H9 (cell line): ENCODE measurements at regions not wholly inside any gene's neighbourhood (a gene's known extent, or its start where the extent isn't known, plus 50 kb on each side); places are given as distances from the start of the nearest gene placed in this dataset.

ENCODE experiments used
- DNase-seq: peaks from one replicate; pipeline ENCODE4 v3.0.0-alpha.2; 2017
- H2AFZ ChIP-seq: one replicate; pipeline ENCODE4 v1.6.1; 2013; ENCODE audit warnings: mild to moderate bottlenecking, low read length, control low read depth, moderate library complexity
- H2AK5ac ChIP-seq: 2 replicates; pipeline ENCODE4 v1.6.1; 2013; ENCODE audit warnings: low read length, control low read depth, mixed read lengths; ENCODE audit not compliant: insufficient read length
- H2BK120ac ChIP-seq: one replicate; pipeline ENCODE4 v1.6.1; 2013; ENCODE audit warnings: low read depth, mild to moderate bottlenecking, low read length, control low read depth, inconsistent platforms; ENCODE audit not compliant: poor library complexity, severe bottlenecking
- H2BK12ac ChIP-seq: 2 replicates; pipeline ENCODE4 v1.6.1; 2013; ENCODE audit warnings: low read length, control low read depth, mixed read lengths, low read depth; ENCODE audit not compliant: insufficient read length
- H2BK15ac ChIP-seq: 2 replicates; pipeline ENCODE4 v1.6.1; 2013; ENCODE audit warnings: low read depth, low read length, control low read depth
- H2BK20ac ChIP-seq: one replicate; pipeline ENCODE4 v1.6.1; 2013; ENCODE audit warnings: low read depth, mild to moderate bottlenecking, low read length, control low read depth, inconsistent platforms; ENCODE audit not compliant: poor library complexity, severe bottlenecking
- H2BK5ac ChIP-seq: 2 replicates; pipeline ENCODE4 v1.6.1; 2013; ENCODE audit warnings: low read length, control low read depth, mixed read lengths; ENCODE audit not compliant: insufficient read length
- H3K14ac ChIP-seq: 2 replicates; pipeline ENCODE4 v1.6.1; 2013; ENCODE audit warnings: low read length, control low read depth; ENCODE audit not compliant: insufficient read depth
- H3K18ac ChIP-seq: 2 replicates; pipeline ENCODE4 v1.6.1; 2013; ENCODE audit warnings: low read depth, mild to moderate bottlenecking, mixed read lengths, low read length, control low read depth; ENCODE audit not compliant: insufficient read length
- H3K23ac ChIP-seq: 2 replicates; pipeline ENCODE4 v1.6.1; 2013; ENCODE audit warnings: low read length, control low read depth, mixed read lengths, low read depth; ENCODE audit not compliant: insufficient read length
- H3K23me2 ChIP-seq: 2 replicates; pipeline ENCODE4 v1.6.1; 2013; ENCODE audit warnings: low read depth, mild to moderate bottlenecking, mixed read lengths, low read length, control low read depth; ENCODE audit not compliant: insufficient read length, poor library complexity, severe bottlenecking
- H3K27ac ChIP-seq: 2 replicates; pipeline ENCODE4 v1.5.1; 2013; ENCODE audit warnings: low read length, control low read depth, mixed read lengths, low read depth; ENCODE audit not compliant: insufficient read length
- H3K27me3 ChIP-seq: 2 replicates; pipeline ENCODE4 v1.6.1; 2013; ENCODE audit warnings: low read length, control low read depth, inconsistent platforms; ENCODE audit not compliant: insufficient read depth
- H3K4ac ChIP-seq: 2 replicates; pipeline ENCODE4 v1.6.1; 2013; ENCODE audit warnings: low read depth, mild to moderate bottlenecking, control low read depth, inconsistent platforms, low read length, moderate library complexity
- H3K4me1 ChIP-seq: 2 replicates; pipeline ENCODE4 v1.6.1; 2013; ENCODE audit warnings: low read length, control low read depth, inconsistent platforms; ENCODE audit not compliant: insufficient read depth
- H3K4me2 ChIP-seq: 2 replicates; pipeline ENCODE4 v1.6.1; 2013; ENCODE audit warnings: low read length, control low read depth, mixed read lengths; ENCODE audit not compliant: insufficient read length, insufficient read depth
- H3K56ac ChIP-seq: 2 replicates; pipeline ENCODE4 v1.6.1; 2013; ENCODE audit warnings: low read depth, mild to moderate bottlenecking, mixed read lengths, low read length, control low read depth; ENCODE audit not compliant: insufficient read length
- H3K79me1 ChIP-seq: 2 replicates; pipeline ENCODE4 v1.6.1; 2013; ENCODE audit warnings: low read depth, mild to moderate bottlenecking, moderate library complexity, low read length, control low read depth, inconsistent platforms; ENCODE audit not compliant: insufficient read depth, poor library complexity, severe bottlenecking
- H3K79me2 ChIP-seq: 2 replicates; pipeline ENCODE4 v1.6.1; 2013; ENCODE audit warnings: low read length, control low read depth, inconsistent platforms; ENCODE audit not compliant: insufficient read depth
- H3K9ac ChIP-seq: 2 replicates; pipeline ENCODE4 v1.6.1; 2013; ENCODE audit warnings: low read length, control low read depth, mixed read lengths; ENCODE audit not compliant: insufficient read length; ENCODE audit errors: extremely low read depth
- H3K9me3 ChIP-seq: one replicate; pipeline ENCODE4 v1.6.1; 2013; ENCODE audit warnings: low read depth, low read length, inconsistent platforms; ENCODE audit not compliant: control insufficient read depth
- H3T11ph ChIP-seq: one replicate; pipeline ENCODE4 v1.6.1; 2013; ENCODE audit warnings: mild to moderate bottlenecking, low read length, control low read depth, inconsistent platforms
- H4K20me1 ChIP-seq: one replicate; pipeline ENCODE4 v1.6.1; 2013; ENCODE audit not compliant: control insufficient read depth, insufficient read length, insufficient read depth
- H4K5ac ChIP-seq: 2 replicates; pipeline ENCODE4 v1.6.1; 2013; ENCODE audit warnings: low read depth, mild to moderate bottlenecking, mixed read lengths, low read length, control low read depth; ENCODE audit not compliant: insufficient read length
- H4K8ac ChIP-seq: replicated peaks from 2 replicates; pipeline ENCODE4 v1.6.1; 2013; ENCODE audit warnings: low read length, control low read depth, mixed read lengths, low read depth; ENCODE audit not compliant: insufficient read length
- H4K91ac ChIP-seq: 2 replicates; pipeline ENCODE4 v1.6.1; 2013; ENCODE audit warnings: low read depth, mild to moderate bottlenecking, moderate library complexity, mixed read lengths, low read length, control low read depth; ENCODE audit not compliant: insufficient read length
- H3K27ac Mint-ChIP-seq, 3 experiments: 2 replicates in 2 of 3; 3 replicates in 1 of 3; pipeline ENCODE4 v1.8.0; 2020 to 2021; ENCODE audit warnings: mixed read lengths in 3 of 3, mild to moderate bottlenecking in 1 of 3, moderate library complexity in 1 of 3
- H3K27me3 Mint-ChIP-seq: 2 replicates; pipeline ENCODE4 v1.8.0; 2021; ENCODE audit warnings: low read depth, mild to moderate bottlenecking, moderate library complexity, mixed read lengths
- H3K36me3 Mint-ChIP-seq, 3 experiments: 2 replicates in 2 of 3; 3 replicates in 1 of 3; pipeline ENCODE4 v1.8.0; 2020 to 2021; ENCODE audit warnings: low read depth in 3 of 3, mixed read lengths in 3 of 3; ENCODE audit not compliant: insufficient read depth in 1 of 3
- H3K4me1 Mint-ChIP-seq, 2 experiments: 2 replicates each; pipeline ENCODE4 v1.8.0; 2020; ENCODE audit warnings: mixed read lengths in 2 of 2
- H3K4me3 Mint-ChIP-seq, 2 experiments: 2 replicates in 1 of 2; 3 replicates in 1 of 2; pipeline ENCODE4 v1.8.0; 2020 to 2021; ENCODE audit warnings: mild to moderate bottlenecking in 2 of 2, mixed read lengths in 2 of 2, moderate library complexity in 1 of 2
- H3K9me3 Mint-ChIP-seq, 2 experiments: 2 replicates in 1 of 2; 3 replicates in 1 of 2; pipeline ENCODE4 v1.8.0; 2020; ENCODE audit warnings: mild to moderate bottlenecking in 2 of 2, mixed read lengths in 2 of 2, moderate library complexity in 1 of 2
- CTCF ChIP-seq: fragments of 200-600 bp; sonication (generic); conservative IDR thresholded peaks from 3 replicates; pipeline ENCODE4 v1.8.0; 2021; ENCODE audit warnings: antibody characterized with exemption, mild to moderate bottlenecking
- WGBS: extraction: QIAGEN DNeasy Blood & Tissue Kit; methylation state at CpG from one replicate; pipeline ENCODE4 v1.1.7; 2013; ENCODE audit warnings: missing lambda C conversion rate, low lambda C conversion rate, mixed read lengths; ENCODE audit not compliant: insufficient read length; ENCODE audit errors: extremely low coverage; 5-methylcytosine and 5-hydroxymethylcytosine counted together

- Histone ChIP-seq H3K4ac (no peak overlapping the region), H2BK5ac (no peak overlapping the region), H3K79me2 (no peaks in the 10 kb centered on the region), H2BK120ac (no peak overlapping the region), H3K23me2 (no peaks in the 10 kb centered on the region), H3K27me3 (no peaks in the 10 kb centered on the region), H3K56ac (no peak overlapping the region), H4K20me1 (no peaks in the 10 kb centered on the region), H3K27ac (no peak overlapping the region), H2BK12ac (no peak overlapping the region), H2AK5ac (no peak overlapping the region), H3K4me1 (no peaks in the 10 kb centered on the region), H3K9ac (no peak overlapping the region), H2BK15ac (no peak overlapping the region), H3K18ac (no peak overlapping the region), H4K8ac (no peak overlapping the region), H2BK20ac (no peak overlapping the region), H3K23ac (no peak overlapping the region), H2AFZ (no peak overlapping the region), H4K5ac (no peak overlapping the region), H3K79me1 (no peaks in the 10 kb centered on the region), H3K4me2 (no peak overlapping the region), H3K14ac (no peak overlapping the region), H3T11ph (no peak overlapping the region), H3K9me3 (no peaks in the 10 kb centered on the region), H4K91ac (no peak overlapping the region)
- no peak for DNase-seq
- Mint-ChIP-seq H3K4me1 (no peaks in the 10 kb centered on the region), H3K36me3 (0 out of 7 replicates have a peak, but pooled peaks cover 0 to 3% (median 0%) of the 10 kb centered on the region in 3 experiments), H3K9me3 (peaks cover 0 to 6% of the 10 kb centered on the region in 2 experiments; a peak in 4 of 5 replicates), H3K4me3 (no peak overlapping the region), H3K27ac (no peak overlapping the region), H3K27me3 (no peaks in the 10 kb centered on the region)
- WGBS: no CpG with 5 or more reads among the region's 2 CpGs
- no peak for TF ChIP-seq CTCF
These were observed 301.4 kb upstream of the CNTNAP5 start for GRCh38 chr2:123723706-123724105.
